Stimulated activated naive CD8-positive, alpha-beta T cell treated with anti-CD3 and anti-CD28 coated beads, Interleukin-15, Interleukin-2, amounts not matched to agents 100 U/mL and 50 U/mL, for 24 hours (primary cell): ENCODE measurements at regions not wholly inside any gene's neighbourhood (a gene's known extent, or its start where the extent isn't known, plus 50 kb on each side); places are given as distances from the start of the nearest gene placed in this dataset.
"Not testable (repeated sequence)": the region's sequence is repeated elsewhere in the genome, so short reads cannot be mapped to it uniquely, and the experiment has no call there.

Experiments
- ATAC-seq: fragments of 150-1000 bp; cut with Tn5 transposase; one replicate; pipeline ENCODE4 v1.10.0; 2021
- DNase-seq: peaks from one replicate; pipeline ENCODE4 v3.0.0; 2021

GRCh38 chr7:68707958-68708357, 890.3 kb upstream of the AUTS2 start:
- ATAC-seq: no peak
- no peak for DNase-seq

- DNase-seq (no peak), ATAC-seq (no peak)
These were observed 885.2 kb upstream of the AUTS2 start for GRCh38 chr7:68712956-68713495.

GRCh38 chr7:68714135-68714534, 884.1 kb upstream of the AUTS2 start:
- not testable (repeated sequence) for DNase-seq, ATAC-seq

- DNase-seq: no peak
- no peak for ATAC-seq
These were observed 882.4 kb upstream of the AUTS2 start for GRCh38 chr7:68715907-68716306.

GRCh38 chr7:68717176-68717575, 881.1 kb upstream of the AUTS2 start:
- ATAC-seq (no peak), DNase-seq (no peak)

- no peak for ATAC-seq
- no peak for DNase-seq
These were observed 880.2 kb upstream of the AUTS2 start for GRCh38 chr7:68718097-68718551.

GRCh38 chr7:68720697-68721096, 877.6 kb upstream of the AUTS2 start:
- DNase-seq (no peak), ATAC-seq (no peak)

GRCh38 chr7:68722044-68722443, 876.2 kb upstream of the AUTS2 start:
- no peak for DNase-seq
- no peak for ATAC-seq

- ATAC-seq (no peak), DNase-seq (no peak)
These were observed 873.3 kb upstream of the AUTS2 start for GRCh38 chr7:68724965-68725364.

- ATAC-seq: no peak
- no peak for DNase-seq
These were observed 872.2 kb upstream of the AUTS2 start for GRCh38 chr7:68725843-68726785.

GRCh38 chr7:68728720-68729119, 869.6 kb upstream of the AUTS2 start:
- not testable (repeated sequence) for ATAC-seq, DNase-seq

GRCh38 chr7:68729371-68729770, 868.9 kb upstream of the AUTS2 start:
- ATAC-seq (no peak), DNase-seq (no peak)

- ATAC-seq (no peak), DNase-seq (no peak)
These were observed 868.1 kb upstream of the AUTS2 start for GRCh38 chr7:68730194-68730593.

GRCh38 chr7:68730964-68731363, 867.3 kb upstream of the AUTS2 start:
- DNase-seq: no peak
- no peak for ATAC-seq

- ATAC-seq: no peak
- no peak for DNase-seq
These were observed 864.8 kb upstream of the AUTS2 start for GRCh38 chr7:68733219-68734153.

- DNase-seq (no peak), ATAC-seq (no peak)
These were observed 863.8 kb upstream of the AUTS2 start for GRCh38 chr7:68734431-68734830.

GRCh38 chr7:68739306-68739705, 859.0 kb upstream of the AUTS2 start:
- ATAC-seq (no peak), DNase-seq (no peak)

GRCh38 chr7:68744036-68744435, 854.2 kb upstream of the AUTS2 start:
- ATAC-seq (no peak), DNase-seq (no peak)

- ATAC-seq (no peak), DNase-seq (no peak)
These were observed 849.1 kb upstream of the AUTS2 start for GRCh38 chr7:68748934-68749900.

- ATAC-seq: no peak
These were observed 845.6 kb upstream of the AUTS2 start for GRCh38 chr7:68752485-68753178.

GRCh38 chr7:68754414-68754813, 843.9 kb upstream of the AUTS2 start:
- DNase-seq: no peak
- no peak for ATAC-seq

More at GRCh38 chr7:68752485-68753178, 845.6 kb upstream of the AUTS2 start:
- no peak for DNase-seq
